ENCODE measurements at regions not wholly inside any gene's neighbourhood (a gene's known extent, or its start where the extent isn't known, plus 50 kb on each side); places are given as distances from the start of the nearest gene placed in this dataset.

- no peak for TF ChIP-seq YY1 (IDR thresholded peaks at IDR 0.05; ENCODE audit: insufficient read depth, insufficient read length)
- TF ChIP-seq ZNF274 (IDR thresholded peaks at IDR 0.05; ENCODE audit: low read depth, low read length), result no peak
- no peak for TF ChIP-seq SUZ12 (IDR thresholded peaks at IDR 0.05; ENCODE audit: extremely low read depth, insufficient read depth, insufficient read length)
Observed at GRCh38 chr18:56256659-56257058, 381.7 kb downstream of the TXNL1 start.
